ENCODE measurements at regions not wholly inside any gene's neighbourhood (a gene's known extent, or its start where the extent isn't known, plus 50 kb on each side); places are given as distances from the start of the nearest gene placed in this dataset.

DNA sequence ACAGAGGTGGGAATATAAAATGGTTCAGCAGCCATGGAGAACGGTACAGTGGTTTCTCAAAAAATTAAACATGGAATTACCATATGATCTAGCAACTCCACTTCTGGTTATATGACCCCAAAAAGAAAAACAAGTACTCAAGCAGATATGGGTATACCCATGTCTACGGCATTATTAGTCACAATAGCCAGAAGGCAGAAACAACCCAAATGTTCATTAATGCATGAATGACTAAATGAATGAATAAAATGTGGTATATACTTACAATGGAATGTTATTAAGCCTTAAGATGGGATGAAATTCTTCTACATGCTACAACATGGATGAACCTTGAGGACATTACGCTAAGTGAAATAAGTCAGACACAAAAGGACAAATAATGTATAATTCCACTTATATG, 141.3 kb upstream of the FOXN2 start:
- H3K9ac ChIP-seq (ENCODE audit: low read depth in 1 of 2, low read length in 2 of 2), result no peak overlapping the region
- H3K4me1 ChIP-seq (ENCODE audit: control insufficient read depth in 2 of 2, insufficient read depth in 2 of 2, low read length in 2 of 2), result no peaks in the 10 kb centered on the region
- H3K27ac ChIP-seq (ENCODE audit: low read depth in 2 of 2, low read length in 2 of 2), result no peak overlapping the region
- no peaks in the 10 kb centered on the region for H3K27me3 ChIP-seq (ENCODE audit: control insufficient read depth in 2 of 2, insufficient read depth in 2 of 2, low read length in 2 of 2)
- no peaks in the 10 kb centered on the region for H3K36me3 ChIP-seq (ENCODE audit: control insufficient read depth in 2 of 2, insufficient read depth in 2 of 2, low read length in 2 of 2)
- H3K9me3 ChIP-seq (ENCODE audit: control insufficient read depth in 2 of 2, low read length in 2 of 2), result no peaks in the 10 kb centered on the region
- no peak overlapping the region for H3K4me3 ChIP-seq (ENCODE audit: low read length in 2 of 2)

- Histone ChIP-seq H3K27me3 (ENCODE audit: control insufficient read depth in 2 of 2, insufficient read depth in 2 of 2, low read length in 2 of 2) (no peaks in the 10 kb centered on the region), H3K9me3 (ENCODE audit: control insufficient read depth in 2 of 2, low read length in 2 of 2) (no peaks in the 10 kb centered on the region), H3K4me1 (ENCODE audit: control insufficient read depth in 2 of 2, insufficient read depth in 2 of 2, low read length in 2 of 2) (no peaks in the 10 kb centered on the region), H3K4me3 (ENCODE audit: low read length in 2 of 2) (no peak overlapping the region), H3K36me3 (ENCODE audit: control insufficient read depth in 2 of 2, insufficient read depth in 2 of 2, low read length in 2 of 2) (no peaks in the 10 kb centered on the region), H3K9ac (ENCODE audit: low read depth in 1 of 2, low read length in 2 of 2) (no peak overlapping the region), H3K27ac (ENCODE audit: low read depth in 2 of 2, low read length in 2 of 2) (no peak overlapping the region)
Measured at GRCh38 chr2:48174503-48174902, 140.0 kb upstream of the FOXN2 start.

DNA sequence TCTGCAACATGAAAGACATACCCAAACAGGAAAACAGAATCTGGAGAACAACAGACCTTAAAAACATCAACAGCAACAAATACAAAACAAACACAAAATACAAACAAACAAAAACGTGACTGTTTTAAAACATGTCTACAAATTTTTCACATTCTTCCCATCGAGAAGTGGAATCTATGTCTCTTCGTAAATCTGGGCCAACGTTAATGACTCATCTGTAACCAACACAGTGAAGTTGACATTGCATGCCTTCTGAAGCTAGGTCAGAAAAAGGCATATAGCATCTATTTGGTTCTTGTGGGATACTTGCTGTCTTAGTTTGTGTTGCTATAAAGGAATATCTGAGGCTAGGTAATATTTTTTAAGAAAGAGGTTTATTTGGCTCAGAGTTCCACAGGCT, 139.2 kb upstream of the FOXN2 start:
- Histone ChIP-seq H3K9me3 (ENCODE audit: control insufficient read depth in 2 of 2, low read length in 2 of 2) (no peaks in the 10 kb centered on the region), H3K4me1 (ENCODE audit: control insufficient read depth in 2 of 2, insufficient read depth in 2 of 2, low read length in 2 of 2) (no peaks in the 10 kb centered on the region), H3K4me3 (ENCODE audit: low read length in 2 of 2) (no peak overlapping the region), H3K36me3 (ENCODE audit: control insufficient read depth in 2 of 2, insufficient read depth in 2 of 2, low read length in 2 of 2) (no peaks in the 10 kb centered on the region), H3K9ac (ENCODE audit: low read depth in 1 of 2, low read length in 2 of 2) (no peak overlapping the region), H3K27ac (ENCODE audit: low read depth in 2 of 2, low read length in 2 of 2) (no peak overlapping the region), H3K27me3 (ENCODE audit: control insufficient read depth in 2 of 2, insufficient read depth in 2 of 2, low read length in 2 of 2) (no peaks in the 10 kb centered on the region)

GRCh38 chr2:48175656-48176055, 138.8 kb upstream of the FOXN2 start:
- Histone ChIP-seq H3K9me3 (ENCODE audit: control insufficient read depth in 2 of 2, low read length in 2 of 2) (no peaks in the 10 kb centered on the region), H3K4me3 (ENCODE audit: low read length in 2 of 2) (no peak overlapping the region), H3K4me1 (ENCODE audit: control insufficient read depth in 2 of 2, insufficient read depth in 2 of 2, low read length in 2 of 2) (no peaks in the 10 kb centered on the region), H3K27ac (ENCODE audit: low read depth in 2 of 2, low read length in 2 of 2) (no peak overlapping the region), H3K36me3 (ENCODE audit: control insufficient read depth in 2 of 2, insufficient read depth in 2 of 2, low read length in 2 of 2) (no peaks in the 10 kb centered on the region), H3K27me3 (ENCODE audit: control insufficient read depth in 2 of 2, insufficient read depth in 2 of 2, low read length in 2 of 2) (no peaks in the 10 kb centered on the region), H3K9ac (ENCODE audit: low read depth in 1 of 2, low read length in 2 of 2) (no peak overlapping the region)

DNA sequence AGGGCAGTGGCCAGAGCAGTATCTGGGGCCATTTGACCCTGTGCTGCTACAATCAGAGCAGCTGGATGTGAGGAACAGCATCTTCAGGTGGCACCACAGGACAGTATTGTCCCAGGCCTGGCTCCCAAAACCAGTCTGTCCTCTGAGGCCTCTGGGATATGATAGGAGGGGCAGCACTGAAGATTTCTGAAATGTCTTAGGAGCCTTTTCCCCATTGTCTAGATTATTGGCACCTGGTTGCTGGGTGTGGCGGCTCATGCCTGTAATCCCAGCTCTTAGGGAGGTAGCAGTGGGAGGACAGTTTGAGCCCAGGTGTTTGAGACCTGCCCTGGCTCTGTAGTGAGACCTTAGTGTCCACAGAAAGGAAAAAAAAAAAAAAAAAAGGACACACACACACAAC, 137.6 kb upstream of the FOXN2 start:
- H3K4me3 ChIP-seq (ENCODE audit: low read length in 2 of 2), result no peak overlapping the region
- no peaks in the 10 kb centered on the region for H3K36me3 ChIP-seq (ENCODE audit: control insufficient read depth in 2 of 2, insufficient read depth in 2 of 2, low read length in 2 of 2)
- no peaks in the 10 kb centered on the region for H3K4me1 ChIP-seq (ENCODE audit: control insufficient read depth in 2 of 2, insufficient read depth in 2 of 2, low read length in 2 of 2)
- no peaks in the 10 kb centered on the region for H3K9me3 ChIP-seq (ENCODE audit: control insufficient read depth in 2 of 2, low read length in 2 of 2)
- H3K9ac ChIP-seq (ENCODE audit: low read depth in 1 of 2, low read length in 2 of 2), result no peak overlapping the region
- H3K27me3 ChIP-seq (ENCODE audit: control insufficient read depth in 2 of 2, insufficient read depth in 2 of 2, low read length in 2 of 2), result no peaks in the 10 kb centered on the region
- no peak overlapping the region for H3K27ac ChIP-seq (ENCODE audit: low read depth in 2 of 2, low read length in 2 of 2)

DNA sequence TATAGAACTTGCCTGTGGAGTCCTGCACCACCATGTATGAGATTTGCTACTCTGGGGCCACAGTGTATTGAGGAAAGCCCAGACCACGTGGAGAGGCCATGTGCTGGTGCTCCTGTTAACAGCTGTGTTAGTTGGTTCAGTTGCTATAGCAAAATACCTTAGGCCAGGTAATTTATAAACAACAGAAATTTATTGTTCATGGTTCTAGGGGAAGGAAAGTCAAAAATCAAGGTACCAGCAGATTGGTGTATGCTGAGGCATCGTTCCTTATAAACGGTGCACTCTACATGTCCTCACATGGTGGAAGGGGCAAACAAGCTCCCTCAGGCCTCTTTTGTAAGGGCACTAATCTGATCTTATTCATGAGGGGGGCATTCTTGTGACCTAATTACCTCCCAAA, 135.9 kb upstream of the FOXN2 start:
- Histone ChIP-seq H3K27ac (ENCODE audit: low read depth in 2 of 2, low read length in 2 of 2) (no peak overlapping the region), H3K9ac (ENCODE audit: low read depth in 1 of 2, low read length in 2 of 2) (no peak overlapping the region), H3K27me3 (ENCODE audit: control insufficient read depth in 2 of 2, insufficient read depth in 2 of 2, low read length in 2 of 2) (no peaks in the 10 kb centered on the region), H3K4me1 (ENCODE audit: control insufficient read depth in 2 of 2, insufficient read depth in 2 of 2, low read length in 2 of 2) (no peaks in the 10 kb centered on the region), H3K4me3 (ENCODE audit: low read length in 2 of 2) (no peak overlapping the region), H3K36me3 (ENCODE audit: control insufficient read depth in 2 of 2, insufficient read depth in 2 of 2, low read length in 2 of 2) (no peaks in the 10 kb centered on the region), H3K9me3 (ENCODE audit: control insufficient read depth in 2 of 2, low read length in 2 of 2) (no peaks in the 10 kb centered on the region)

- Histone ChIP-seq H3K27ac (ENCODE audit: low read depth in 2 of 2, low read length in 2 of 2) (no peak overlapping the region), H3K4me1 (ENCODE audit: control insufficient read depth in 2 of 2, insufficient read depth in 2 of 2, low read length in 2 of 2) (no peaks in the 10 kb centered on the region), H3K27me3 (ENCODE audit: control insufficient read depth in 2 of 2, insufficient read depth in 2 of 2, low read length in 2 of 2) (no peaks in the 10 kb centered on the region), H3K9me3 (ENCODE audit: control insufficient read depth in 2 of 2, low read length in 2 of 2) (no peaks in the 10 kb centered on the region), H3K36me3 (ENCODE audit: control insufficient read depth in 2 of 2, insufficient read depth in 2 of 2, low read length in 2 of 2) (no peaks in the 10 kb centered on the region), H3K9ac (ENCODE audit: low read depth in 1 of 2, low read length in 2 of 2) (no peak overlapping the region), H3K4me3 (ENCODE audit: low read length in 2 of 2) (no peak overlapping the region)
Measured at GRCh38 chr2:48180557-48180956, 133.9 kb upstream of the FOXN2 start.

DNA sequence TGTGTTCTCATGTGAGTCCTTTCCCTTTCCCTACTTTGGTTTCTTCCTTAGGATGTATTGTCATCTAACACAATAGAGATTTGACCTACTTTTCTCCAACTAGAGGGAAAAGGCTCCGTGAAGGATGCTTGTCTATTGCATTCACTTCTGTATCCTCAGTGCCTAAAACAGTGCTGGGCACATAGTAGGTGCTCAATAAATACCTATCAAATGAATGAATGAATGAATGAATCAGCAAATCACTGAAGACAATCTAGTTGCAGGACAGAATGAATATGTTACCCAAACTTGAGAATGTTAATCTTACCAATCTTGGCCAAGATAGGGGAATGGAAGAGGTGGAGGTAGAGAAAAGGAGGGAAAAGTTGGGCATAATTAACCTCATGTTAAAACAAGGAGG, 131.2 kb upstream of the FOXN2 start:
- no peaks in the 10 kb centered on the region for H3K4me1 ChIP-seq (ENCODE audit: control insufficient read depth in 2 of 2, insufficient read depth in 2 of 2, low read length in 2 of 2)
- no peaks in the 10 kb centered on the region for H3K36me3 ChIP-seq (ENCODE audit: control insufficient read depth in 2 of 2, insufficient read depth in 2 of 2, low read length in 2 of 2)
- H3K9ac ChIP-seq (ENCODE audit: low read depth in 1 of 2, low read length in 2 of 2), result no peak overlapping the region
- no peaks in the 10 kb centered on the region for H3K27me3 ChIP-seq (ENCODE audit: control insufficient read depth in 2 of 2, insufficient read depth in 2 of 2, low read length in 2 of 2)
- H3K9me3 ChIP-seq (ENCODE audit: control insufficient read depth in 2 of 2, low read length in 2 of 2), result no peaks in the 10 kb centered on the region
- H3K27ac ChIP-seq (ENCODE audit: low read depth in 2 of 2, low read length in 2 of 2), result no peak overlapping the region
- no peak overlapping the region for H3K4me3 ChIP-seq (ENCODE audit: low read length in 2 of 2)

DNA sequence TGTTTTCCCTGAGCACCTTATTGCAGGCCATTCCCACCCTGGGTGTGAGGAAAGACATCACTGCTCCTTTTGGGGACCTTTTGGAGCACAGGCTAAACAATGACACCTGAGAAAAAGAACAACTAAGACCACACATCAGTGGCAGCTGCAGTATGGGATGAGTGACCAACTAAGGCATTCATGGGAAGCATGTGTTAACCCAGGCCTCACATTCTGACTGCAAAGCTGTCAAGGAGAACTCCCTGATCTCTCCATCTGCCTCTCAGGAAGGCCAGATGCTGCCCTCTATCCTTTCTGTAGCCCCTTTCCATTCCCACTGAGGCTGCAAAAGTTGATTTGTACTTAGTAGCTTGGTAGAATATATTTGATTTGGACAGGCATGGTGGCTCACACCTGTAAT, 130.5 kb upstream of the FOXN2 start:
- Histone ChIP-seq H3K27ac (ENCODE audit: low read depth in 2 of 2, low read length in 2 of 2) (no peak overlapping the region), H3K36me3 (ENCODE audit: control insufficient read depth in 2 of 2, insufficient read depth in 2 of 2, low read length in 2 of 2) (no peaks in the 10 kb centered on the region), H3K4me3 (ENCODE audit: low read length in 2 of 2) (no peak overlapping the region), H3K9me3 (ENCODE audit: control insufficient read depth in 2 of 2, low read length in 2 of 2) (no peaks in the 10 kb centered on the region), H3K9ac (ENCODE audit: low read depth in 1 of 2, low read length in 2 of 2) (no peak overlapping the region), H3K27me3 (ENCODE audit: control insufficient read depth in 2 of 2, insufficient read depth in 2 of 2, low read length in 2 of 2) (no peaks in the 10 kb centered on the region), H3K4me1 (ENCODE audit: control insufficient read depth in 2 of 2, insufficient read depth in 2 of 2, low read length in 2 of 2) (no peaks in the 10 kb centered on the region)

GRCh38 chr2:48187503-48187902, 127.0 kb upstream of the FOXN2 start:
- Histone ChIP-seq H3K4me1 (ENCODE audit: control insufficient read depth in 2 of 2, insufficient read depth in 2 of 2, low read length in 2 of 2) (no peaks in the 10 kb centered on the region), H3K9me3 (ENCODE audit: control insufficient read depth in 2 of 2, low read length in 2 of 2) (no peaks in the 10 kb centered on the region), H3K4me3 (ENCODE audit: low read length in 2 of 2) (no peak overlapping the region), H3K27me3 (ENCODE audit: control insufficient read depth in 2 of 2, insufficient read depth in 2 of 2, low read length in 2 of 2) (no peaks in the 10 kb centered on the region), H3K9ac (ENCODE audit: low read depth in 1 of 2, low read length in 2 of 2) (no peak overlapping the region), H3K27ac (ENCODE audit: low read depth in 2 of 2, low read length in 2 of 2) (no peak overlapping the region), H3K36me3 (ENCODE audit: control insufficient read depth in 2 of 2, insufficient read depth in 2 of 2, low read length in 2 of 2) (no peaks in the 10 kb centered on the region)

GRCh38 chr2:48189552-48190228, 124.8 kb upstream of the FOXN2 start:
- H3K9me3 ChIP-seq (ENCODE audit: control insufficient read depth in 2 of 2, low read length in 2 of 2), result no peaks in the 10 kb centered on the region
- no peak overlapping the region for H3K4me3 ChIP-seq (ENCODE audit: low read length in 2 of 2)
- H3K36me3 ChIP-seq (ENCODE audit: control insufficient read depth in 2 of 2, insufficient read depth in 2 of 2, low read length in 2 of 2), result no peaks in the 10 kb centered on the region
- no peaks in the 10 kb centered on the region for H3K27me3 ChIP-seq (ENCODE audit: control insufficient read depth in 2 of 2, insufficient read depth in 2 of 2, low read length in 2 of 2)
- no peak overlapping the region for H3K9ac ChIP-seq (ENCODE audit: low read depth in 1 of 2, low read length in 2 of 2)
- no peaks in the 10 kb centered on the region for H3K4me1 ChIP-seq (ENCODE audit: control insufficient read depth in 2 of 2, insufficient read depth in 2 of 2, low read length in 2 of 2)
- no peak overlapping the region for H3K27ac ChIP-seq (ENCODE audit: low read depth in 2 of 2, low read length in 2 of 2)
